Stomach (tissue), 4 donors: ENCODE measurements at regions not wholly inside any gene's neighbourhood (a gene's known extent, or its start where the extent isn't known, plus 50 kb on each side); places are given as distances from the start of the nearest gene placed in this dataset.

Experiments
- EP300 ChIP-seq: sonication (generic); formaldehyde crosslinking; IDR thresholded peaks from one replicate; pipeline ENCODE4 v1.6.1; 2017; ENCODE audit warnings: antibody characterized with exemption
- POLR2A ChIP-seq, 4 donors: fragments of 450-650 bp; IDR thresholded peaks; one replicate each; pipeline ENCODE4 v1.6.1; 2016; ENCODE audit warnings: antibody characterized with exemption in 4 of 4, control low read depth in 2 of 4, mild to moderate bottlenecking in 1 of 4, moderate library complexity in 1 of 4
- POLR2AphosphoS5 ChIP-seq, 3 donors: sonication (generic); formaldehyde crosslinking; IDR thresholded peaks; one replicate each; pipeline ENCODE4 v1.6.1; 2016; ENCODE audit warnings: antibody characterized with exemption in 3 of 3
- TF ChIP-seq, protein P1 (sequence below), 7 experiments: fragments of 450-650 bp in 4 of 7; fragments of 200-600 bp in 3 of 7; sonication (generic) in 3 of 7; IDR thresholded peaks; one replicate each; pipeline ENCODE4 v1.5.1; 2016 to 2019; ENCODE audit warnings: antibody characterized with exemption in 7 of 7, control low read depth in 2 of 7, mild to moderate bottlenecking in 1 of 7

DNA sequence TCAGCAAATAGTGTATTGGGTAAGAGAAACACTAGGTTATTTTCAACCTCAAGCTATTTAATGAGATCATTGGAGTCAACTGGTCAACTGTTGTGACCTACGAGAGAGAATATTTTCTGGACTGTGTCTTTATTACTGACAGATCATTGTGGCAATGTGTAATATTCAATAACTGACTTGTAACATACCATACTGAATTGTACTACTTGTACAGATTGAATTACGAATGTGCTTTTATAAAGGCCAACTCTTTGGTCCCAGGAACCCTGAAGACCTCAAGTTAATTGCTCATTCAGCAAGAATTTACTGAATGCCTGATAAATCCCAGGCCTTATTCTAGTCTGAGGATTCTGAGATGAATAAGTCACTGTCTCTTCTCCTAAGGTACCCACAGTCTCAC lies 56.1 kb upstream of the CAMK1G start:
- no peak for TF ChIP-seq POLR2A (IDR thresholded peaks at IDR 0.05)
- TF ChIP-seq, protein P1, sequence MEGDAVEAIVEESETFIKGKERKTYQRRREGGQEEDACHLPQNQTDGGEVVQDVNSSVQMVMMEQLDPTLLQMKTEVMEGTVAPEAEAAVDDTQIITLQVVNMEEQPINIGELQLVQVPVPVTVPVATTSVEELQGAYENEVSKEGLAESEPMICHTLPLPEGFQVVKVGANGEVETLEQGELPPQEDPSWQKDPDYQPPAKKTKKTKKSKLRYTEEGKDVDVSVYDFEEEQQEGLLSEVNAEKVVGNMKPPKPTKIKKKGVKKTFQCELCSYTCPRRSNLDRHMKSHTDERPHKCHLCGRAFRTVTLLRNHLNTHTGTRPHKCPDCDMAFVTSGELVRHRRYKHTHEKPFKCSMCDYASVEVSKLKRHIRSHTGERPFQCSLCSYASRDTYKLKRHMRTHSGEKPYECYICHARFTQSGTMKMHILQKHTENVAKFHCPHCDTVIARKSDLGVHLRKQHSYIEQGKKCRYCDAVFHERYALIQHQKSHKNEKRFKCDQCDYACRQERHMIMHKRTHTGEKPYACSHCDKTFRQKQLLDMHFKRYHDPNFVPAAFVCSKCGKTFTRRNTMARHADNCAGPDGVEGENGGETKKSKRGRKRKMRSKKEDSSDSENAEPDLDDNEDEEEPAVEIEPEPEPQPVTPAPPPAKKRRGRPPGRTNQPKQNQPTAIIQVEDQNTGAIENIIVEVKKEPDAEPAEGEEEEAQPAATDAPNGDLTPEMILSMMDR (IDR thresholded peaks at IDR 0.05) = no peak
- no peak for TF ChIP-seq POLR2AphosphoS5 (IDR thresholded peaks at IDR 0.05)
- TF ChIP-seq EP300 = no peak
